ENCODE measurements at regions not wholly inside any gene's neighbourhood (a gene's known extent, or its start where the extent isn't known, plus 50 kb on each side); places are given as distances from the start of the nearest gene placed in this dataset.

DNA sequence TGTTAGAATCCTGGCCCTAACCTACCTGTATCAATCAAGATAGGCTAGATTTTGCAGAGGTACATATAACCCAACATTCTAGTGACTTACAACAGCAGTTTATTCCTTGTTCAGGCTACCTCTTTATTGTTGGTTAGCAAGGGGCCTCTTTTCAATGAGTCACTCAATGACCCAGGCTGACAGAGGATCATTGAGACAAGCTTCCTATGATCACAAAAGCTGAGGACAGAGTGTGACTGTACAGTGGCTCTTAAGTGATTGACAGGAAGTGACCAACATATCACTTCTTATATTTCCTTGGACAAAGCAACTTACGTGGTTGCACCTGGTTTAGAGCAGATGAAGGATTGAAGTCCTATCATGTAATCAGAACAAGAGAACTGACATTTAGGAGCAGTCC lies 740.9 kb downstream of the FRK start:
- TF ChIP-seq, protein P1, sequence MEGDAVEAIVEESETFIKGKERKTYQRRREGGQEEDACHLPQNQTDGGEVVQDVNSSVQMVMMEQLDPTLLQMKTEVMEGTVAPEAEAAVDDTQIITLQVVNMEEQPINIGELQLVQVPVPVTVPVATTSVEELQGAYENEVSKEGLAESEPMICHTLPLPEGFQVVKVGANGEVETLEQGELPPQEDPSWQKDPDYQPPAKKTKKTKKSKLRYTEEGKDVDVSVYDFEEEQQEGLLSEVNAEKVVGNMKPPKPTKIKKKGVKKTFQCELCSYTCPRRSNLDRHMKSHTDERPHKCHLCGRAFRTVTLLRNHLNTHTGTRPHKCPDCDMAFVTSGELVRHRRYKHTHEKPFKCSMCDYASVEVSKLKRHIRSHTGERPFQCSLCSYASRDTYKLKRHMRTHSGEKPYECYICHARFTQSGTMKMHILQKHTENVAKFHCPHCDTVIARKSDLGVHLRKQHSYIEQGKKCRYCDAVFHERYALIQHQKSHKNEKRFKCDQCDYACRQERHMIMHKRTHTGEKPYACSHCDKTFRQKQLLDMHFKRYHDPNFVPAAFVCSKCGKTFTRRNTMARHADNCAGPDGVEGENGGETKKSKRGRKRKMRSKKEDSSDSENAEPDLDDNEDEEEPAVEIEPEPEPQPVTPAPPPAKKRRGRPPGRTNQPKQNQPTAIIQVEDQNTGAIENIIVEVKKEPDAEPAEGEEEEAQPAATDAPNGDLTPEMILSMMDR (conservative IDR thresholded peaks at IDR 0.05; ENCODE audit: low read depth in 2 of 2), result no peak
- TF ChIP-seq CREB1 (CRISPR knock-in tag; IDR thresholded peaks at IDR 0.05; ENCODE audit: low read depth) (no peak), POLR2AphosphoS5 (IDR thresholded peaks at IDR 0.05; ENCODE audit: low read depth) (no peak), EZH2phosphoT487 (IDR thresholded peaks at IDR 0.05; ENCODE audit: unreplicated experiment) (no peak), EZH2 (IDR thresholded peaks at IDR 0.05; ENCODE audit: low read depth, unreplicated experiment) (no peak), STAT1 (IDR thresholded peaks at IDR 0.05; ENCODE audit: unreplicated experiment) (no peak), NANOG (IDR thresholded peaks at IDR 0.05; ENCODE audit: borderline replicate concordance) (no peak), JUNB (IDR thresholded peaks at IDR 0.05; ENCODE audit: unreplicated experiment) (no peak), ZNF331 (CRISPR knock-in tag; IDR thresholded peaks at IDR 0.05; ENCODE audit: low read depth) (no peak)
- TF ChIP-seq, protein P2, sequence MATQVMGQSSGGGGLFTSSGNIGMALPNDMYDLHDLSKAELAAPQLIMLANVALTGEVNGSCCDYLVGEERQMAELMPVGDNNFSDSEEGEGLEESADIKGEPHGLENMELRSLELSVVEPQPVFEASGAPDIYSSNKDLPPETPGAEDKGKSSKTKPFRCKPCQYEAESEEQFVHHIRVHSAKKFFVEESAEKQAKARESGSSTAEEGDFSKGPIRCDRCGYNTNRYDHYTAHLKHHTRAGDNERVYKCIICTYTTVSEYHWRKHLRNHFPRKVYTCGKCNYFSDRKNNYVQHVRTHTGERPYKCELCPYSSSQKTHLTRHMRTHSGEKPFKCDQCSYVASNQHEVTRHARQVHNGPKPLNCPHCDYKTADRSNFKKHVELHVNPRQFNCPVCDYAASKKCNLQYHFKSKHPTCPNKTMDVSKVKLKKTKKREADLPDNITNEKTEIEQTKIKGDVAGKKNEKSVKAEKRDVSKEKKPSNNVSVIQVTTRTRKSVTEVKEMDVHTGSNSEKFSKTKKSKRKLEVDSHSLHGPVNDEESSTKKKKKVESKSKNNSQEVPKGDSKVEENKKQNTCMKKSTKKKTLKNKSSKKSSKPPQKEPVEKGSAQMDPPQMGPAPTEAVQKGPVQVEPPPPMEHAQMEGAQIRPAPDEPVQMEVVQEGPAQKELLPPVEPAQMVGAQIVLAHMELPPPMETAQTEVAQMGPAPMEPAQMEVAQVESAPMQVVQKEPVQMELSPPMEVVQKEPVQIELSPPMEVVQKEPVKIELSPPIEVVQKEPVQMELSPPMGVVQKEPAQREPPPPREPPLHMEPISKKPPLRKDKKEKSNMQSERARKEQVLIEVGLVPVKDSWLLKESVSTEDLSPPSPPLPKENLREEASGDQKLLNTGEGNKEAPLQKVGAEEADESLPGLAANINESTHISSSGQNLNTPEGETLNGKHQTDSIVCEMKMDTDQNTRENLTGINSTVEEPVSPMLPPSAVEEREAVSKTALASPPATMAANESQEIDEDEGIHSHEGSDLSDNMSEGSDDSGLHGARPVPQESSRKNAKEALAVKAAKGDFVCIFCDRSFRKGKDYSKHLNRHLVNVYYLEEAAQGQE (IDR thresholded peaks at IDR 0.05; ENCODE audit: unreplicated experiment), result no peak

Measured in GM23338 (cell line).